ENCODE measurements at regions not wholly inside any gene's neighbourhood (a gene's known extent, or its start where the extent isn't known, plus 50 kb on each side); places are given as distances from the start of the nearest gene placed in this dataset.

DNA sequence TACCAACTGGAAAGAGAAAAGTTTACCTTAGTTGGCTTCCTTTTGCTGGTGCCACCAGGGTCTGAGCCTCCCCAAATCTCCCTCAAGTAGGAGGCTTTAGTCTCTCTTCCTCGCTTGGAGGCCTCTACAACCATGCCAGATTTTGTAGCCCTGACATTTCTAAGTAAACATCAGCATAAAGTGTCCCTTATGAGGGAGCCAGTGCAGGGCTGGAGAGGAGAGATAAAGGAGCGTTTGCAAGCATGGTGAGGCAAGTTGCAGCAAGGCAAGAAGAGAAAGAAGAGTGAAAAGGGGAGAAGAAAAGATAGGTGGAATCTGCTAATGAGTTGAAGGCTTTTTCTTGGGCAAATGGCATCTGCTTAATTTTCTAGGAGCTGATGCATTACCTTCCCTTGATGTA, 82.7 kb upstream of the FNDC3B start:
- H3K36me3 ChIP-seq (ENCODE audit: insufficient read depth, low read length): no peaks in the 10 kb centered on the region
- H3K4me2 ChIP-seq (ENCODE audit: low read length): no peak overlapping the region
- no peaks in the 10 kb centered on the region for H3K9me3 ChIP-seq (replicated peaks; ENCODE audit: low read length)

GRCh38 chr3:171959532-171960089, 79.8 kb upstream of the FNDC3B start:
- Histone ChIP-seq H3K9ac (ENCODE audit: low read depth, low read length) (no peak overlapping the region), H3K4me3 (ENCODE audit: low read length) (no peak overlapping the region), H3K36me3 (ENCODE audit: insufficient read depth, low read length) (no peaks in the 10 kb centered on the region), H3K4me2 (ENCODE audit: low read length) (no peak overlapping the region), H3K4me1 (ENCODE audit: control insufficient read depth, insufficient read depth, low read length) (peaks cover 5% of the 10 kb centered on the region), H3K9me3 (replicated peaks; ENCODE audit: low read length) (no peaks in the 10 kb centered on the region), H3K27me3 (ENCODE audit: control insufficient read depth, insufficient read depth, low read length) (no peaks in the 10 kb centered on the region)

More for the DNA sequence above, 82.7 kb upstream of the FNDC3B start:
- Histone ChIP-seq H3K4me3 (ENCODE audit: low read length) (no peak overlapping the region), H3K4me1 (ENCODE audit: control insufficient read depth, insufficient read depth, low read length) (peaks cover 10% of the 10 kb centered on the region), H3K9ac (ENCODE audit: low read depth, low read length) (no peak overlapping the region), H3K27me3 (ENCODE audit: control insufficient read depth, insufficient read depth, low read length) (no peaks in the 10 kb centered on the region)

DNA sequence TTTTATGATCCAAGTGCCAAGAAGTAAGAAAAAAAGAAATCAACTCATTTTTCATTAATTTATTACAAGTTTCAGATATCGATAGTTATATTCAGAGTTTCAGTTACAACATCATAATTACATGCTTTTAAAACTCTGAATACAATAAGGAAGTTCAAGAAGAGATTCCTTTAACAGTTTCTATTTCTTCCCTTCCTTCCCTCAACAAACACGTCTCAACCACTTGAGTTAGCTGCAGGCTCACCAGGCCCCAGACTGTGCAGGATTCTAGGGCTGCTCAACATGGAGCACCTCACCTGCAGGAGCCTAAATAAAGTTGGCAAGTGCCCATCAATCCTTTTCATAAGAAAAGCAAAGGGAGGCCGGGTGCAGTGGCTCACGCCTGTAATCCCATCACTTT, 79.2 kb upstream of the FNDC3B start:
- Histone ChIP-seq H3K36me3 (ENCODE audit: insufficient read depth, low read length) (no peaks in the 10 kb centered on the region), H3K4me1 (ENCODE audit: control insufficient read depth, insufficient read depth, low read length) (peaks cover 5% of the 10 kb centered on the region), H3K4me3 (ENCODE audit: low read length) (no peak overlapping the region), H3K9ac (ENCODE audit: low read depth, low read length) (no peak overlapping the region), H3K9me3 (replicated peaks; ENCODE audit: low read length) (no peaks in the 10 kb centered on the region), H3K4me2 (ENCODE audit: low read length) (no peak overlapping the region), H3K27me3 (ENCODE audit: control insufficient read depth, insufficient read depth, low read length) (no peaks in the 10 kb centered on the region)

DNA sequence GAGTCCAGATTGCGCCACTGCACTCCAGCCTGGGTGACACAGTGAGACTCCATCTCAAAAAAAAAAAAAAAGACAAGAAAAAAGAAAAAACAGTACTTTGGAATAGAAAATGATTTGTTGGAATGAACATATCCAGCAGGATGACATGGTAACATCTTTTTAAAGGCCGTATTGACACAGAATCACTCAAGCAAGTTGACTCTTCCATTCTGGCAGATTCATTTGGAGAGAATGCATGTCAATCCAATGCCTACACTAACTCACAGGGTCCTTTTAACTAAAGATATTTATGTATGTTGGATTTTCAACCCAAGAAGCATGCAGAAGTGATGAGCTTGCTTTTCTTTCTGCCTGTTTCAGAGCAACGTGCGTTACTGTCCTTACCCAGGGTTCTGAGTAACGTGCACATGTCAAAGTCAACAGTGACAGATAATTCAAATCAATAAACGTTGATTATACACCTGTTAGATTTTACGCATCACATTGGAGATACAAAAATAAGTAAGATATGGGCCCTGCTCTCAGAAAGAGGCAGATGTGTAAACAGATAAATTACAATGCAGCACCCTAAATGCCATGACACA, 77.1 kb upstream of the FNDC3B start:
- H3K9me3 ChIP-seq (replicated peaks; ENCODE audit: low read length): no peaks in the 10 kb centered on the region
- H3K36me3 ChIP-seq (ENCODE audit: insufficient read depth, low read length): no peaks in the 10 kb centered on the region
- peaks cover 11% of the 10 kb centered on the region for H3K4me1 ChIP-seq (ENCODE audit: control insufficient read depth, insufficient read depth, low read length)
- H3K9ac ChIP-seq (ENCODE audit: low read depth, low read length): no peak overlapping the region
- no peaks in the 10 kb centered on the region for H3K27me3 ChIP-seq (ENCODE audit: control insufficient read depth, insufficient read depth, low read length)
- no peak overlapping the region for H3K4me2 ChIP-seq (ENCODE audit: low read length)
- no peak overlapping the region for H3K4me3 ChIP-seq (ENCODE audit: low read length)

- no peak overlapping the region for H3K4me3 ChIP-seq (ENCODE audit: low read length)
- no peaks in the 10 kb centered on the region for H3K36me3 ChIP-seq (ENCODE audit: insufficient read depth, low read length)
- H3K4me1 ChIP-seq (ENCODE audit: control insufficient read depth, insufficient read depth, low read length): peaks cover 19% of the 10 kb centered on the region
- H3K9me3 ChIP-seq (replicated peaks; ENCODE audit: low read length): no peaks in the 10 kb centered on the region
- no peak overlapping the region for H3K4me2 ChIP-seq (ENCODE audit: low read length)
- no peak overlapping the region for H3K9ac ChIP-seq (ENCODE audit: low read depth, low read length)
- no peaks in the 10 kb centered on the region for H3K27me3 ChIP-seq (ENCODE audit: control insufficient read depth, insufficient read depth, low read length)
Observed at GRCh38 chr3:171963546-171963945, 75.8 kb upstream of the FNDC3B start.

- H3K9me3 ChIP-seq (replicated peaks; ENCODE audit: low read length): no peaks in the 10 kb centered on the region
- no peaks in the 10 kb centered on the region for H3K27me3 ChIP-seq (ENCODE audit: control insufficient read depth, insufficient read depth, low read length)
- no peak overlapping the region for H3K4me2 ChIP-seq (ENCODE audit: low read length)
- peaks cover 19% of the 10 kb centered on the region for H3K4me1 ChIP-seq (ENCODE audit: control insufficient read depth, insufficient read depth, low read length)
- no peaks in the 10 kb centered on the region for H3K36me3 ChIP-seq (ENCODE audit: insufficient read depth, low read length)
- no peak overlapping the region for H3K9ac ChIP-seq (ENCODE audit: low read depth, low read length)
- no peak overlapping the region for H3K4me3 ChIP-seq (ENCODE audit: low read length)
Observed at GRCh38 chr3:171965067-171965712, 74.2 kb upstream of the FNDC3B start.

GRCh38 chr3:171966533-171967136, 72.7 kb upstream of the FNDC3B start:
- Histone ChIP-seq H3K9me3 (replicated peaks; ENCODE audit: low read length) (no peaks in the 10 kb centered on the region), H3K4me1 (ENCODE audit: control insufficient read depth, insufficient read depth, low read length) (peaks cover 18% of the 10 kb centered on the region), H3K4me3 (ENCODE audit: low read length) (no peak overlapping the region), H3K27me3 (ENCODE audit: control insufficient read depth, insufficient read depth, low read length) (no peaks in the 10 kb centered on the region), H3K36me3 (ENCODE audit: insufficient read depth, low read length) (no peaks in the 10 kb centered on the region), H3K4me2 (ENCODE audit: low read length) (peak overlapping the region; percentile 47), H3K9ac (ENCODE audit: low read depth, low read length) (no peak overlapping the region)

GRCh38 chr3:171967137-171967783, 72.1 kb upstream of the FNDC3B start:
- peak overlapping the region; percentile 47 for H3K4me2 ChIP-seq (ENCODE audit: low read length)
- H3K9me3 ChIP-seq (replicated peaks; ENCODE audit: low read length): no peaks in the 10 kb centered on the region
- no peaks in the 10 kb centered on the region for H3K27me3 ChIP-seq (ENCODE audit: control insufficient read depth, insufficient read depth, low read length)
- H3K9ac ChIP-seq (ENCODE audit: low read depth, low read length): no peak overlapping the region
- no peak overlapping the region for H3K4me3 ChIP-seq (ENCODE audit: low read length)
- peaks cover 18% of the 10 kb centered on the region for H3K4me1 ChIP-seq (ENCODE audit: control insufficient read depth, insufficient read depth, low read length)
- H3K36me3 ChIP-seq (ENCODE audit: insufficient read depth, low read length): no peaks in the 10 kb centered on the region

GRCh38 chr3:171967932-171968678, 71.3 kb upstream of the FNDC3B start:
- Histone ChIP-seq H3K36me3 (ENCODE audit: insufficient read depth, low read length) (no peaks in the 10 kb centered on the region), H3K9ac (ENCODE audit: low read depth, low read length) (no peak overlapping the region), H3K4me2 (ENCODE audit: low read length) (no peak overlapping the region), H3K27me3 (ENCODE audit: control insufficient read depth, insufficient read depth, low read length) (no peaks in the 10 kb centered on the region), H3K9me3 (replicated peaks; ENCODE audit: low read length) (no peaks in the 10 kb centered on the region), H3K4me1 (ENCODE audit: control insufficient read depth, insufficient read depth, low read length) (peaks cover 18% of the 10 kb centered on the region), H3K4me3 (ENCODE audit: low read length) (no peak overlapping the region)

DNA sequence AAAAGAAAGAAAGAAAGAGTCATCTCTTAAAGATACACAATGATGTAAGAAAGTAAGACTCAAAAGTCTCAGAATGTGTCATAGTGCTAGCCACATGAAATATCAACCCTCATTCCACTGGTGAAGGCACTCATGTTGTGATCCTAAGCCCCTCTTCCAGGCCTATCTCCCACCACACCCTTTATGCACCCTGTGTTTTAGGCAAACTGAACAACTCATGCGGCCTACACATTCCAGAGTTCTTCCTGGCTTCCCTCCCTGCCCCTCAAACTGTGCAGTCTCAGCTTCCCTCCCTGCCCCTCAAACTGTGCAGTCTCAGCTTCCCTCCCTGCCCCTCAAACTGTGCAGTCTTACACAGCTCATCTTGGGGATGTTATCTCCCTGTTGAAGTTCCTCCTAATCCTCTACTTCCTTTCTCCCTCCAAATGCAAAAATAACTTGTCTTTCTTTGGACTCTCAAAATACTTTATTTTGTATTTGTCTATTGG, 69.0 kb upstream of the FNDC3B start:
- peaks cover 18% of the 10 kb centered on the region for H3K4me1 ChIP-seq (ENCODE audit: control insufficient read depth, insufficient read depth, low read length)
- no peak overlapping the region for H3K4me3 ChIP-seq (ENCODE audit: low read length)
- no peaks in the 10 kb centered on the region for H3K36me3 ChIP-seq (ENCODE audit: insufficient read depth, low read length)
- no peak overlapping the region for H3K4me2 ChIP-seq (ENCODE audit: low read length)
- no peaks in the 10 kb centered on the region for H3K9me3 ChIP-seq (replicated peaks; ENCODE audit: low read length)
- no peak overlapping the region for H3K9ac ChIP-seq (ENCODE audit: low read depth, low read length)
- no peaks in the 10 kb centered on the region for H3K27me3 ChIP-seq (ENCODE audit: control insufficient read depth, insufficient read depth, low read length)
